Motor neuron (in vitro differentiated cells): ENCODE measurements at regions not wholly inside any gene's neighbourhood (a gene's known extent, or its start where the extent isn't known, plus 50 kb on each side); places are given as distances from the start of the nearest gene placed in this dataset.

Source experiments
- ATAC-seq, 8 experiments: fragments of 200-7000 bp; cut with Tn5 transposase; replicated peaks in 6 of 8; 2 replicates each; pipeline ENCODE4 v1.8.0; 2021; ENCODE audit warnings: mild to moderate bottlenecking in 8 of 8, moderate library complexity in 8 of 8
- H3K27ac ChIP-seq, 2 donors: fragments of 250-450 bp; sonication (Bioruptor Pico); 2 replicates each; pipeline ENCODE4 v1.9.0; 2021; ENCODE audit warnings: antibody characterized with exemption in 2 of 2, mild to moderate bottlenecking in 2 of 2, moderate library complexity in 1 of 2
- H3K4me1 ChIP-seq, 2 donors: fragments of 250-450 bp; sonication (Bioruptor Pico); replicated peaks in 1 of 2; 2 replicates each; pipeline ENCODE4 v1.6.1; 2021; ENCODE audit warnings: antibody characterized with exemption in 2 of 2, mild to moderate bottlenecking in 2 of 2, moderate library complexity in 1 of 2
- H3K4me3 ChIP-seq, 5 donors: fragments of 250-450 bp; sonication (Bioruptor Pico); 2 replicates each; pipeline ENCODE4 v1.9.0; 2021; ENCODE audit warnings: antibody characterized with exemption in 5 of 5, mild to moderate bottlenecking in 5 of 5, moderate library complexity in 4 of 5
- WGBS, 10 experiments: fragments of 450-650 bp; shearing (Covaris generic); methylation state at CpG; one replicate each; pipeline ENCODE4 v1.0.0; 2022; 5-methylcytosine and 5-hydroxymethylcytosine counted together
- in situ Hi-C, 9 experiments: fragments of 400-800 bp; cut with MboI; loops; one replicate each; pipeline ENCODE4 v1.15.0; 2021; ENCODE audit warnings: low sequenced_read_pairs in 9 of 9, low pct_unique_long_range_greater_than_20kb in 2 of 9; ENCODE audit not compliant: unreplicated experiment in 9 of 9

DNA sequence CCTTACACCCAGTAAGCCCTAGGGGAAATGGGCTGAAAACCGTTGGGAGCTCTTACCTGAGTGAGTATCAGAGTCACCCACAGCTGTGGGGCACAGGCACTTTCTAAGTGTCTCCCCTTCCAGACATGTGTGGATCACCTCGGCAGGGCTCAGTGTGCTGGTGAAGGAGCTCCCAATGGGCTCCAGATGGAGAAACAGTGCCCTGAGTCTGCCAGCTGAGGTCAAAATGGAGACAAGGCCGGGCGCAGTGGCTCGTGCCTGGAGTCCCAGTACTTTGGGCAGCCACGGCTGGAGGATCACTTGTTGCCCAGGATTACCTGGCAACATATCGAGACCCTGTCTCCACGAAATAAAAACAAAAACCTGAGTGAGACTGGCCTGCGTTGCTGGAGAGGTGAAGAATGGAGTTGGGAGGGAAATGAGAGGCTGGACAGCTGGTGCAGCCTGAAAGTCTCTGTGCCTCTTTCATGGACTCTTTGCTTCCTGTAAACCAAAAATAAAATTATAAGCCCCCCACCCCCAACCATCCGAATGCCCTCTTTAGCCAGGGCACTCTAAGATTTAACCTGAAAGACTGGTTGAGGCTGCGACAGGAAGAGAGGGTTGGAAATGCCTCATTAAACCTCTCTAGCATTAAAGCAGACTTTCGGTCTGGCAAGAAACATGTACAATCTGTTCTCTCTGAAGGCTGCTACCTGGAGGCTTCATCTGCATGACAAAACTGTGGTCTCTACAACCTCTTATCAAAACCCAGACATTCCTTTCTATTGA is 111.8 kb downstream of the SNX19 start:
- Histone ChIP-seq H3K4me3 (no peak overlapping the region), H3K27ac (no peak overlapping the region), H3K4me1 (peaks cover 6 to 13% of the 10 kb centered on the region in 2 donors)
- in situ Hi-C loops: no loop called here
- WGBS, 10 experiments: 65 to 100% (median 81%) methylated on average over 2 to 11 of the region's 12 CpGs
- ATAC-seq: no peak

DNA sequence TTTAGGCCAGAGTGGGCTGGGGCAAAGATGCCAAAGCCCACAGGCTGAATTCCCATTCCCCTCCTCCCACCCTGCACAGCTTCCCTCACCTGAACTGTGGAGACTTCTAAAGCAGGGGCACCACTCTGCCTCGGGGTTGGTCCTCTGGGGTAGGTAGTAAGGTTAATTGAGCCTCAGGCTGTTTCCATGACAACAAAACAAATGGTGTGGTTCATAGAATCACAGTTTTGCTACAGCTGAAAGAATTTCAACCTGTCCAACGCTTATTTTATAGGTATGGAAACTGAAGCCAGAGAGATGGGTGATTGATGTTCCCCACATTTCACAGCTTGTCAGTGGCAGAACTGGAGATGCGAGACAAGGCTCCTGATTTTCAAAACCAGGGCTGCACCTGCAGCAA is 109.5 kb downstream of the SNX19 start:
- WGBS, 10 experiments: 20 to 33% methylated on average over 1 of the region's 3 CpGs; no CpG with 5 or more reads in 8 of the 10 experiments
- ATAC-seq: peak in 5 of 8 experiments; percentile 44 to 66 (median 58)
- no peak overlapping the region for H3K27ac ChIP-seq

DNA sequence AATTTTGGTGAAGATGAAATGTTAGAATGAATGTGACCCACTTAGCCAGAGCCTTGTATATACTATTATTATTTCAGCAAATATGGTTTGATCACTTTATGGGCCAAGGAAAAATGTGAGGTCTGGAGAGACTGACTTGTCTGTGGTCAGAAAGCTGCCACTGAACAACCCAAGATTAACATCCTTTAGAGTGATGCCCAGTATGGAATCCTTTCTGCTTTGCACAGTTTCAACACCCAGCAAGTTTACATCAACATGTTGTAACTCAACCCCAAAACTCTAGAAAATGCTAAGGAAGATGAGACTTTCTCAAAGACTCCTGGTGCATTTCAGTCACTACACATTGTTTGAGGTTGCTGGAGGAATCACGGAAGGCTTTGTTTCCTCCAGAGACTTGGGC is 107.7 kb downstream of the SNX19 start:
- in situ Hi-C loops: no loop called here
- no peak overlapping the region for H3K4me3 ChIP-seq
- peaks cover 6 to 7% of the 10 kb centered on the region in 2 donors for H3K4me1 ChIP-seq
- ATAC-seq: no peak
- 60 to 83% (median 80%) methylated on average over 1 of the region's 1 CpG; no CpG with 5 or more reads in 7 of the 10 experiments for WGBS, 10 experiments
- H3K27ac ChIP-seq: no peak overlapping the region

More for the DNA sequence above, 109.5 kb downstream of the SNX19 start:
- Histone ChIP-seq H3K4me3 (no peak overlapping the region), H3K4me1 (peaks cover 6 to 13% of the 10 kb centered on the region in 2 donors)
- in situ Hi-C loops: no loop called here

DNA sequence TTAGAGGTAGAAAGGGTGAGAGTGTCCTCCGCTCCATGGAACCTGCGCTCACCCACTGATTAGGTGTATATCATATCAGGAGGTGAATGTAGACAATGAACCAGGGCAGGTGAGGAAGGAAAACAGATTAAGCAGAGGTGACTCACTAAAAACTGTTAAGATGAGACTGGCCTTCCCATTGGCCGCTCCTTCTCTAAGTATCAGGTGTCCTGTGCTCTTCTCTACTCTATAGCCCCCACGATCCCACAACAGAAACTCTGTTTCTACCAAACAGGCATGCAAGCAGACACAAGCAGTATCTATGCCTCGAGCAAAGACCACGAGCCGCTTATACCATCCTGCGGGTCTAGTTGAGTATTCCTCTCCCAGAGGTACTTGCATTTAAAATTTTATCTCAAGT is 103.1 kb downstream of the SNX19 start:
- no peak overlapping the region for H3K4me3 ChIP-seq
- H3K4me1 ChIP-seq: peaks cover 14 to 19% of the 10 kb centered on the region in 2 donors
- no peak for ATAC-seq
- WGBS, 10 experiments: 80 to 100% (median 90%) methylated on average over 2 to 8 of the region's 8 CpGs; no CpG with 5 or more reads in 2 of the 10 experiments
- in situ Hi-C loops: no loop called here
- no peak overlapping the region for H3K27ac ChIP-seq

DNA sequence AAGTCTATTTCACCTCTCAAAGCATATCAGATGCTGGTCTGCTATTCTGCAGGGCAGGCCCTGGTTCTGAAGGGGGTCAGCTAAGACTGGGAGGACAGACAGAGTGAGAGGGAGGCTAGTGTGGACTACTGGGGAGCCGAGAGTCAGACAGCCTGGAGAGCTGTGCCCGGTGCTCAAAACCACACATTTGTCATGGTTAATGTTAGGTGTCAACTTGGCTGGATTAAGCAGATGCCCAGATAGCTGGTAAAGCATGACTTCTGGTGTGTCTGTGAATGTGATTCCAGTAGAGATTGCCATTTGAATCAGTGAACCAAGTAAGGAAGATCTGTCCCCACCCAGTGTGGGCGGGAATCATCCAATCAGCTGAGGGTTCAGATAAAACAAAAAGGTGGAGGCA is 102.6 kb downstream of the SNX19 start:
- H3K4me3 ChIP-seq: no peak overlapping the region
- 20 to 92% (median 78%) methylated on average over 1 to 3 of the region's 3 CpGs; no CpG with 5 or more reads in 6 of the 10 experiments for WGBS, 10 experiments
- H3K4me1 ChIP-seq: peaks cover 14 to 20% of the 10 kb centered on the region in 2 donors
- in situ Hi-C loops: no loop called here
- H3K27ac ChIP-seq: no peak overlapping the region
- no peak for ATAC-seq

DNA sequence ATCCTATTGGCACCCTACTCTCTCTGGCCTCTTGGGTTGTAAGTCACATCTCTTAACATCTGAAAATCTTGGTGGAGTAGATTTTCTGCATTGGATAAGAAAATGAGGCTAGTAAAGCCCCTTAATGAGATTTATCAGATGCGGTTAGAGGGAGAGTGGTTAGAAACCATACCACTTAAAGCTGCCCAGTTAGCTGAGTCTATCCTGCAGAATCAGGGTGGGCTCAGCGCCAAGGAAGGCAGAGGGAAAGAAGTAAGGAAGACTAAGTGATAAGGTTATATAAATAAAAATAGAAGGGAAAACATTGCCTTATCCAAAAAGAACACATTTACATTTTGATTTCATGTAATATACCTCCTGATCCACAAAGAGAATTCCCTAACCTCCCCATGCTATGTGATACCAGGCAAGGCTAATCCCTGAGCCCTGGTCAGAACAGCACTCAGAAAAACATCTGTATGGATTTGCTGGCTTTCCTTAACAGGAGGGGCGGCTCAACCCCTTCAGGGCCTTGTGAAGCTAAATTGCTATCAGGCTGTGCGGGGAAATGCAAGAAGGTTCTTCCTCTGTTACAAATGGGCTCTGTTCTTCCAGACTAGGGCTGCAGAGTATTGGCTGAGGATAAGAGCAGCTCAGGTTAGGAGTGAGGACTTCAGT is 101.7 kb downstream of the SNX19 start:
- peak in 3 of 8 experiments; percentile 9 to 53 (median 17) for ATAC-seq
- H3K4me3 ChIP-seq: no peak overlapping the region
- H3K27ac ChIP-seq: no peak overlapping the region
- WGBS, 10 experiments: 87 to 100% (median 100%) methylated on average over 1 to 4 of the region's 4 CpGs; no CpG with 5 or more reads in 2 of the 10 experiments
- H3K4me1 ChIP-seq: peaks cover 19 to 27% of the 10 kb centered on the region in 2 donors
- in situ Hi-C loops: no loop called here

DNA sequence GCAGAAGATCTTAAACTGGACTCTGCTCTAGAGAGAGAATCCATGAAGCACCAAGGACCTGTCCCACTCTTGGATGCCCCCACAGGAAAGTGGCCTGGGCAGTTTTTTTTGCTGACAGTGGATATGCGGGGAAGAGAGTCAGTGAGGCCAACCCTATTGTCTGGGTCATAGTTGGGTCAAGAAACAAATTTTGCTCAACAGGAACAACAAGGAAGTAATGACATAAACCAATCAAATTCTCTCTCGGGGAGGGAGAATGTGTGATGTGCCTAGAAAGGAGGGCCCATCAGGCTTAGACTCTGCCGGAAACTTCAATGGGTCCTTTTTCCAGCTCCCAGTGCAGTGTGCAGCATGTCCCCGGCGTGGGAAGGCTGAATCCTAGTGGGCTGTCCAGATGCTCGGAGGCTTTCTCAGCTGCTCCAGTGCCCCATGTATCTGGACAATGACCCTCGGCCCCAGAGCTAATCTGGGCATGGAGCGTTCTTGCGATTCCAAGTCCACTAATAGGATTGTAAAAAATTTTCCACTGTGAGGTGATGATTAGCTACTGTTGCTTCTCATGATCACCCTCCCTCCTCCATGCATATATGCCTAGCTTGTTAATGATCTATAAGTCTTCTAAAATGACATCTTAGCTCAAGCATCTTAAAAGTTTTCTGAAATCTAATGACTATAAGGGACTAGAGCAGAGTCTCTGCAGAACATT is 101.0 kb downstream of the SNX19 start:
- no peak for ATAC-seq

DNA sequence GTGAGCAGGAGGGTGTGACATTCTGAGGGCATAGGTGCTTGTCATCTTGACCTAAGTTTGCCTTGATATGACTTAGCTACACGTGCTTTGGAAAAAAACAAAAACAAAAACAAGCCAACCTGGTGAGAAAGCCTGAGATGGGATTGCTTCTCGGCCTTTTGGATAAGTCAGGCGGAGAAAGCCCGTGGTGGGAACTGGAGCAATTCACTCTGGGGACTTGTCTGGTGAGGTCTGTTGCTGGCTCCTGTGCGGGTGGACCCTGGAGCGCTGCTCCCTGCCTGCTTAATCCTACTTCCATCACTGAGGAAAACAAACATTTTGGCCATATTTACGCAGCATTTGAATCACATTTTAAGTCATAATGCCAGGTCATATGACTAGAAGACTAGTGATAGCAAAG is 100.3 kb downstream of the SNX19 start:
- 56 to 100% (median 78%) methylated on average over 1 to 7 of the region's 7 CpGs; no CpG with 5 or more reads in 4 of the 10 experiments for WGBS, 10 experiments
- in situ Hi-C loops: no loop called here
- no peak overlapping the region for H3K4me3 ChIP-seq
- H3K4me1 ChIP-seq: peaks cover 31 to 41% of the 10 kb centered on the region in 2 donors
- no peak for ATAC-seq
- no peak overlapping the region for H3K27ac ChIP-seq

More for the DNA sequence above, 101.0 kb downstream of the SNX19 start:
- in situ Hi-C loops: no loop called here
- H3K4me3 ChIP-seq: no peak overlapping the region
- WGBS, 10 experiments: 60 to 98% (median 93%) methylated on average over 2 to 9 of the region's 9 CpGs; no CpG with 5 or more reads in 3 of the 10 experiments
- H3K4me1 ChIP-seq: peaks cover 24 to 34% of the 10 kb centered on the region in 2 donors
- no peak overlapping the region for H3K27ac ChIP-seq

DNA sequence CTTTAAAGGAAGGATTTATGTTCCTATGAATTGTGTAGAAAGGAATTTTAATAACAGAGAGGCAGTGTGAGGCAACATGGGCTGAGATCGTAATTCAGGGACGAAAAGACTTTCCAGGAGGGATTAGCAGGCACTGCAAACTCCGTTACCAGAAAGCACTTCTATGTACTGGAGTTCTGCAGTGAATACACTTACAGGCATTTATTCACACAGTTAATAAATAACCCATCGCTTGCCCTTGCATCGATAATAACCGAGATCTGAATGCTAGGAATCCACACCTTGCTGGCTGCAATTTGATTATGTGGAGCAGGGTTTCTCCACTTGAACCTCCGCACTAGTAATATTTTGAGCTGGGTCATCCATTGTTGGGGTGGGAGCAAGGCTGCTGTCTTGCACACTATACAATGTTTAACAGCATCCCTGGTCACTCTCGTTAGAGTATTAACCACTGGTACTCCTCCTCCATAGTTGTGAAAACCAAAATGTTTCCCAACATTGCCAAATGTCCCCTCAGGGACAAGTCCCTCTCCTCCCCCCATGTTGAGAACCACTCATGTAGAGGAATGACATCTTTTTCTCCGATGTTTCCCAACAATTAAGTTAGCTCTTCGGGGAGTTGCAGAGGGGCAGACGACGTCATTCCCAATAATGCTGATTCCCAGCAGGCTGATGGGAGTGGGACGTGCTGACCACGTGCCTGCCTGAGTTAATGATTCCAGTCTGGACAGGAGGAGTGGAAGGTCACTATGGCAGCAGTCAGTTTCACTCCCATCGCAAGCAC is 99.5 kb downstream of the SNX19 start:
- ATAC-seq: peak in 6 of 8 experiments; percentile 38 to 77 (median 67)
- in situ Hi-C loops: no loop called here
- H3K4me3 ChIP-seq: no peak overlapping the region
- peaks cover 32 to 42% of the 10 kb centered on the region in 2 donors for H3K4me1 ChIP-seq
- 43 to 94% (median 56%) methylated on average over 3 to 13 of the region's 15 CpGs for WGBS, 10 experiments
- peak overlapping the region in 1 of 2 donors; percentile 52 for H3K27ac ChIP-seq

DNA sequence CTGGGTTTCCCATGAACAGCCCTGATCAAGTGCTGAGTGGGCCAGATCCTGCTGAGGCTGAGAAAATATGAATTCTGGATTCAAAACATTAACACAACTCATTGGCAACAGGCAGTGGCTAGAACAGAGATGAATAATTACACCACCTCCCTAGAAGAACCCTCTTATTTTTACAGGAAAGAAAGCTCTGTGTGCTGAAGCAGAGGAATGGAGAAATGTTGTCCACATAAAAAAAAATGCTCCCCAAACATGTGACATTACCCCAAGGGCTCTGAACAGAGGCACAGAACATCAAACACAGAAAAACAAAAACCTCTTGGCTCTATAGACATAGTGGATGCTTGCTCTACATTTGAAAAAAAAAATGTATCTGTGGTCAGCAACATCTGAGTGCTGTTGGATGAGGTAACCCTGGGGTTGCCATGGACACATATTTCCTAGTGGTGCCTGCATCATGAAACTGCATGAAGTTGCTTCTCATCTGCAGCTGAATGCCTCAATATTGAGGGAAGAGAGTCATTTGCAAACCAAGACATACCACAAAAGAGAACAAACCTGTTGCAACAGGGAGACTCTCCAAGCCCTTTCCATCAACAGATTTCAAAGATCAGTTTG is 98.8 kb downstream of the SNX19 start:
- peak; percentile 52 to 90 (median 83) for ATAC-seq
- in situ Hi-C loops: no loop called here
- H3K27ac ChIP-seq: peak overlapping the region in 1 of 2 donors; percentile 52
- peaks cover 32 to 42% of the 10 kb centered on the region in 2 donors for H3K4me1 ChIP-seq
- H3K4me3 ChIP-seq: no peak overlapping the region

DNA sequence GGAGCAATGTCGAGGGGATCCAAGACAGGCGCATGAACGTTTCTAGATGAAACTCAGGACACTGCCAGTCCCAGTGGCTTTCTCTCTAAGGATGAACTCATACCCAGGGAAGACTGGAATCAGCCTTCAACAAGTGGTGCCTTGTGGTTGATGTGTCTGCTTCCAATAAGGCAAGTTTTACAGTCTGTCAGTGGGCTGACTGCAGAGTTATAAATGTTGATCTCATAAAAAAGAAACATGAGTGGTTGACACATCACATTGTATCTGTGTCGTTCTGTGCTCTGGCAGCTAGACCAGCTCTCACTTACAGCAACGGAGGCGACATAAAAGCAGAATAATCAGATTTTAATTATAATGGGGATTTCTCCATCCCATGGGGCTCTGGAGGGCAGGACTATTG is 96.7 kb downstream of the SNX19 start:
- no peak overlapping the region for H3K27ac ChIP-seq
- H3K4me1 ChIP-seq: peaks cover 32 to 44% of the 10 kb centered on the region in 2 donors
- H3K4me3 ChIP-seq: no peak overlapping the region
- in situ Hi-C loops: no loop called here
- WGBS, 10 experiments: 0 to 57% (median 15%) methylated on average over 1 to 6 of the region's 6 CpGs; no CpG with 5 or more reads in 2 of the 10 experiments
- peak in 7 of 8 experiments; percentile 11 to 77 (median 60) for ATAC-seq
